GM12865 (cell line): ENCODE measurements at regions not wholly inside any gene's neighbourhood (a gene's known extent, or its start where the extent isn't known, plus 50 kb on each side); places are given as distances from the start of the nearest gene placed in this dataset.

Experiments used
- DNase-seq: peaks from one replicate; pipeline ENCODE4 v3.0.0; 2010; ENCODE audit warnings: low read depth
- H3K4me3 ChIP-seq: 2 replicates; pipeline ENCODE4 v1.5.1; 2011; ENCODE audit warnings: mild to moderate bottlenecking, low read depth, low read length, control low read depth
- CTCF ChIP-seq: IDR thresholded peaks from 2 replicates; pipeline ENCODE4 v1.5.1; 2011; ENCODE audit warnings: low read length, control low read depth, low read depth, inconsistent platforms; ENCODE audit not compliant: insufficient read depth; ENCODE audit errors: missing control alignments

GRCh38 chr6:22784601-22785410, 215.4 kb downstream of the HDGFL1 start:
- peak; percentile 9 for DNase-seq
- TF ChIP-seq CTCF = no peak
- no peak overlapping the region for H3K4me3 ChIP-seq

- TF ChIP-seq CTCF = no peak
- DNase-seq = no peak
Measured at GRCh38 chr6:22788038-22788437, 218.7 kb downstream of the HDGFL1 start.

GRCh38 chr6:22789315-22789714, 219.9 kb downstream of the HDGFL1 start:
- H3K4me3 ChIP-seq = no peak overlapping the region
- TF ChIP-seq CTCF = no peak
- DNase-seq = no peak

More at GRCh38 chr6:22788038-22788437, 218.7 kb downstream of the HDGFL1 start:
- no peak overlapping the region for H3K4me3 ChIP-seq

GRCh38 chr6:22794844-22795243, 225.5 kb downstream of the HDGFL1 start:
- no peak overlapping the region for H3K4me3 ChIP-seq
- no peak for TF ChIP-seq CTCF
- no peak for DNase-seq

GRCh38 chr6:22800451-22800850, 231.1 kb downstream of the HDGFL1 start:
- no peak overlapping the region for H3K4me3 ChIP-seq
- TF ChIP-seq CTCF = no peak
- no peak for DNase-seq

- no peak for DNase-seq
- no peak for TF ChIP-seq CTCF
- H3K4me3 ChIP-seq = no peak overlapping the region
Measured at GRCh38 chr6:22801831-22802230, 232.5 kb downstream of the HDGFL1 start.
